HepG2 (cell line): ENCODE measurements at regions not wholly inside any gene's neighbourhood (a gene's known extent, or its start where the extent isn't known, plus 50 kb on each side); places are given as distances from the start of the nearest gene placed in this dataset.
A peak's percentile ranks its signal among the peaks of the same experiment; 100 is the strongest.

Source experiments
- ATAD3A ChIP-seq: sonication (generic); formaldehyde crosslinking; IDR thresholded peaks from 2 replicates; pipeline ENCODE4 v1.4.0; 2020; ENCODE audit warnings: missing genetic modification reagents
- CREM ChIP-seq, 2 experiments: sonication (generic) in 1 of 2; formaldehyde crosslinking in 1 of 2; IDR thresholded peaks; 2 replicates each; pipeline versions ENCODE4 v1.4.0 to v1.6.1; 2016 to 2020; ENCODE audit warnings: antibody characterized with exemption in 1 of 2, mild to moderate bottlenecking in 1 of 2, missing genetic modification reagents in 1 of 2
- DNMT1 ChIP-seq: sonication (generic); formaldehyde crosslinking; IDR thresholded peaks from 2 replicates; pipeline ENCODE4 v1.5.1; 2020; ENCODE audit warnings: mild to moderate bottlenecking, missing genetic modification reagents
- HMG20A ChIP-seq: IDR thresholded peaks from 2 replicates; pipeline ENCODE4 v1.6.1; 2016; ENCODE audit warnings: borderline replicate concordance
- IRF2 ChIP-seq: IDR thresholded peaks from 2 replicates; pipeline ENCODE4 v1.6.1; 2018; ENCODE audit warnings: missing genetic modification reagents, missing compliant biosample characterization
- JUNB ChIP-seq: sonication (generic); formaldehyde crosslinking; IDR thresholded peaks from 2 replicates; pipeline ENCODE4 v1.8.0; 2022; ENCODE audit warnings: missing genetic modification reagents, mild to moderate bottlenecking, borderline replicate concordance
- NFYC ChIP-seq: IDR thresholded peaks from 2 replicates; pipeline ENCODE4 v1.6.1; 2016; ENCODE audit warnings: missing genetic modification reagents, missing compliant biosample characterization
- NR2F1 ChIP-seq, 2 experiments: fragments of 450-650 bp in 1 of 2; formaldehyde crosslinking in 1 of 2; IDR thresholded peaks; 2 replicates each; pipeline versions ENCODE4 v1.5.0 to v1.6.1; 2016 to 2020; ENCODE audit warnings: mild to moderate bottlenecking in 1 of 2, missing compliant biosample characterization in 1 of 2, missing genetic modification reagents in 1 of 2, moderate library complexity in 1 of 2
- NR2F2 ChIP-seq: IDR thresholded peaks from 2 replicates; pipeline ENCODE4 v1.6.1; 2012; ENCODE audit warnings: low read depth, inconsistent platforms, borderline replicate concordance
- SKI ChIP-seq: fragments of 450-650 bp; IDR thresholded peaks from one replicate; pipeline ENCODE4 v1.6.1; 2018; ENCODE audit warnings: mild to moderate bottlenecking; ENCODE audit not compliant: partially characterized antibody
- SOX6 ChIP-seq, 2 experiments: fragments of 450-650 bp in 1 of 2; sonication (generic) in 1 of 2; formaldehyde crosslinking in 1 of 2; IDR thresholded peaks; 2 replicates each; pipeline versions ENCODE4 v1.4.0 to v1.6.1; 2017 to 2020; ENCODE audit warnings: antibody characterized with exemption in 1 of 2, mild to moderate bottlenecking in 1 of 2, missing genetic modification reagents in 1 of 2
- UBTF ChIP-seq: sonication (generic); formaldehyde crosslinking; IDR thresholded peaks from 2 replicates; pipeline ENCODE4 v1.4.0; 2020; ENCODE audit warnings: mild to moderate bottlenecking, missing genetic modification reagents
- ZFP41 ChIP-seq: sonication (generic); formaldehyde crosslinking; IDR thresholded peaks from 2 replicates; pipeline ENCODE4 v1.4.0; 2020; ENCODE audit warnings: mild to moderate bottlenecking, missing genetic modification reagents, borderline replicate concordance
- TF ChIP-seq, protein P1 (sequence below): sonication (generic); formaldehyde crosslinking; IDR thresholded peaks from 2 replicates; pipeline ENCODE4 v1.5.1; 2020; ENCODE audit warnings: missing genetic modification reagents, mild to moderate bottlenecking, borderline replicate concordance
- TF ChIP-seq, protein P2 (sequence below): sonication (generic); formaldehyde crosslinking; IDR thresholded peaks from 2 replicates; pipeline ENCODE4 v1.5.1; 2020; ENCODE audit warnings: mild to moderate bottlenecking, moderate library complexity, missing genetic modification reagents
- TF ChIP-seq, protein P3 (sequence below): sonication (generic); formaldehyde crosslinking; IDR thresholded peaks from 2 replicates; pipeline ENCODE4 v1.4.0; 2020; ENCODE audit warnings: missing genetic modification reagents
- TF ChIP-seq, protein P4 (sequence below): sonication (generic); formaldehyde crosslinking; IDR thresholded peaks from 2 replicates; pipeline ENCODE4 v1.4.0; 2020; ENCODE audit warnings: missing genetic modification reagents; ENCODE audit errors: not compliant biosample characterization
- TF ChIP-seq, protein P5 (sequence below): sonication (generic); formaldehyde crosslinking; IDR thresholded peaks from 2 replicates; pipeline ENCODE4 v1.9.0; 2022; ENCODE audit warnings: missing genetic modification reagents, mild to moderate bottlenecking, borderline replicate concordance
- TF ChIP-seq, protein P6 (sequence below): IDR thresholded peaks from 2 replicates; pipeline ENCODE4 v1.6.1; 2016; ENCODE audit warnings: mild to moderate bottlenecking, missing biosample characterization, missing genetic modification reagents

DNA sequence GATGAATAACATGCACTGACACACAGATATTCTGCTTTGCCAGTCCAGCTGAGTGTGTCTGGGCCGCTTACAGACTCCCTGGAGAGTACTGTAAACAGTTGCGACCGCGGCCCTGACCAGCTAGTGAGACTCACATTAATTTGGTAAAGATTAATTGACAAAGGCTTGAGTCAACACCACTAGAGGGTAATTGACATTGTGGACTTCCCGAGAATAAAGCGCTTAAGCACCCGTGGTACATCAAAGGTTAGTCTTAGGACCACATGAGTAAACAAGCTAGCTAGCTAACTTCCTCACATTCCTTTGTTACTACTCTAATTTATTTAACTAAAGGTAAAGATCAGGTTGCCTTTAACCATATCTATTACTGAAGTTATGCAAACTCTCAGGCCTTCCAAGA lies 624.4 kb upstream of the ARGLU1 start (continued):
- TF ChIP-seq, protein P1, sequence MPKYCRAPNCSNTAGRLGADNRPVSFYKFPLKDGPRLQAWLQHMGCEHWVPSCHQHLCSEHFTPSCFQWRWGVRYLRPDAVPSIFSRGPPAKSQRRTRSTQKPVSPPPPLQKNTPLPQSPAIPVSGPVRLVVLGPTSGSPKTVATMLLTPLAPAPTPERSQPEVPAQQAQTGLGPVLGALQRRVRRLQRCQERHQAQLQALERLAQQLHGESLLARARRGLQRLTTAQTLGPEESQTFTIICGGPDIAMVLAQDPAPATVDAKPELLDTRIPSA (CRISPR knock-in tag) = no peak
- TF ChIP-seq UBTF (CRISPR knock-in tag) (no peak), SOX6 (IDR thresholded peaks at IDR 0.05) (no peak), SOX6 (CRISPR knock-in tag; IDR thresholded peaks at IDR 0.05) (peak; percentile 98), HMG20A (peak; percentile 69; the same call in 1 of the 2 replicates), CREM (IDR thresholded peaks at IDR 0.05) (peak; percentile 53; the same call in 1 of the 2 replicates), CREM (CRISPR knock-in tag; IDR thresholded peaks at IDR 0.05) (no peak), JUNB (no peak), NR2F1 (CRISPR knock-in tag; IDR thresholded peaks at IDR 0.05) (0 out of 4 replicates have a peak, but pooled peaks of 1 of the 2 experiments have one; percentile 43), ATAD3A (no peak), NR2F2 (peak; percentile 81), IRF2 (peak; percentile 53; the same call in 1 of the 2 replicates), SKI (no peak), NFYC (CRISPR knock-in tag) (no peak), ZFP41 (CRISPR knock-in tag) (no peak), DNMT1 (CRISPR knock-in tag) (no peak)
- TF ChIP-seq, protein P2, sequence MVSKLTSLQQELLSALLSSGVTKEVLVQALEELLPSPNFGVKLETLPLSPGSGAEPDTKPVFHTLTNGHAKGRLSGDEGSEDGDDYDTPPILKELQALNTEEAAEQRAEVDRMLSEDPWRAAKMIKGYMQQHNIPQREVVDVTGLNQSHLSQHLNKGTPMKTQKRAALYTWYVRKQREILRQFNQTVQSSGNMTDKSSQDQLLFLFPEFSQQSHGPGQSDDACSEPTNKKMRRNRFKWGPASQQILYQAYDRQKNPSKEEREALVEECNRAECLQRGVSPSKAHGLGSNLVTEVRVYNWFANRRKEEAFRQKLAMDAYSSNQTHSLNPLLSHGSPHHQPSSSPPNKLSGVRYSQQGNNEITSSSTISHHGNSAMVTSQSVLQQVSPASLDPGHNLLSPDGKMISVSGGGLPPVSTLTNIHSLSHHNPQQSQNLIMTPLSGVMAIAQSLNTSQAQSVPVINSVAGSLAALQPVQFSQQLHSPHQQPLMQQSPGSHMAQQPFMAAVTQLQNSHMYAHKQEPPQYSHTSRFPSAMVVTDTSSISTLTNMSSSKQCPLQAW (CRISPR knock-in tag) = peak; percentile 48; the same call in 1 of the 2 replicates
- TF ChIP-seq, protein P3, sequence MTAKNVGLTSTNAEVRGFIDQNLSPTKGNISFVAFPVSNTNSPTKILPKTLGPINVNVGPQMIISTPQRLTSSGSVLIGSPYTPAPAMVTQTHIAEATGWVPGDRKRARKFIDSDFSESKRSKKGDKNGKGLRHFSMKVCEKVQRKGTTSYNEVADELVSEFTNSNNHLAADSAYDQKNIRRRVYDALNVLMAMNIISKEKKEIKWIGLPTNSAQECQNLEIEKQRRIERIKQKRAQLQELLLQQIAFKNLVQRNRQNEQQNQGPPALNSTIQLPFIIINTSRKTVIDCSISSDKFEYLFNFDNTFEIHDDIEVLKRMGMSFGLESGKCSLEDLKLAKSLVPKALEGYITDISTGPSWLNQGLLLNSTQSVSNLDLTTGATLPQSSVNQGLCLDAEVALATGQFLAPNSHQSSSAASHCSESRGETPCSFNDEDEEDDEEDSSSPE = no peak
- TF ChIP-seq, protein P4, sequence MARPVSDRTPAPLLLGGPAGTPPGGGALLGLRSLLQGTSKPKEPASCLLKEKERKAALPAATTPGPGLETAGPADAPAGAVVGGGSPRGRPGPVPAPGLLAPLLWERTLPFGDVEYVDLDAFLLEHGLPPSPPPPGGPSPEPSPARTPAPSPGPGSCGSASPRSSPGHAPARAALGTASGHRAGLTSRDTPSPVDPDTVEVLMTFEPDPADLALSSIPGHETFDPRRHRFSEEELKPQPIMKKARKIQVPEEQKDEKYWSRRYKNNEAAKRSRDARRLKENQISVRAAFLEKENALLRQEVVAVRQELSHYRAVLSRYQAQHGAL (CRISPR knock-in tag) = no peak
- TF ChIP-seq, protein P5, sequence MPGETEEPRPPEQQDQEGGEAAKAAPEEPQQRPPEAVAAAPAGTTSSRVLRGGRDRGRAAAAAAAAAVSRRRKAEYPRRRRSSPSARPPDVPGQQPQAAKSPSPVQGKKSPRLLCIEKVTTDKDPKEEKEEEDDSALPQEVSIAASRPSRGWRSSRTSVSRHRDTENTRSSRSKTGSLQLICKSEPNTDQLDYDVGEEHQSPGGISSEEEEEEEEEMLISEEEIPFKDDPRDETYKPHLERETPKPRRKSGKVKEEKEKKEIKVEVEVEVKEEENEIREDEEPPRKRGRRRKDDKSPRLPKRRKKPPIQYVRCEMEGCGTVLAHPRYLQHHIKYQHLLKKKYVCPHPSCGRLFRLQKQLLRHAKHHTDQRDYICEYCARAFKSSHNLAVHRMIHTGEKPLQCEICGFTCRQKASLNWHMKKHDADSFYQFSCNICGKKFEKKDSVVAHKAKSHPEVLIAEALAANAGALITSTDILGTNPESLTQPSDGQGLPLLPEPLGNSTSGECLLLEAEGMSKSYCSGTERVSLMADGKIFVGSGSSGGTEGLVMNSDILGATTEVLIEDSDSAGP (CRISPR knock-in tag) = no peak
- TF ChIP-seq, protein P6, sequence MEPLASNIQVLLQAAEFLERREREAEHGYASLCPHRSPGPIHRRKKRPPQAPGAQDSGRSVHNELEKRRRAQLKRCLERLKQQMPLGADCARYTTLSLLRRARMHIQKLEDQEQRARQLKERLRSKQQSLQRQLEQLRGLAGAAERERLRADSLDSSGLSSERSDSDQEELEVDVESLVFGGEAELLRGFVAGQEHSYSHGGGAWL (CRISPR knock-in tag) = no peak
